ENCODE measurements at regions not wholly inside any gene's neighbourhood (a gene's known extent, or its start where the extent isn't known, plus 50 kb on each side); places are given as distances from the start of the nearest gene placed in this dataset.

DNA sequence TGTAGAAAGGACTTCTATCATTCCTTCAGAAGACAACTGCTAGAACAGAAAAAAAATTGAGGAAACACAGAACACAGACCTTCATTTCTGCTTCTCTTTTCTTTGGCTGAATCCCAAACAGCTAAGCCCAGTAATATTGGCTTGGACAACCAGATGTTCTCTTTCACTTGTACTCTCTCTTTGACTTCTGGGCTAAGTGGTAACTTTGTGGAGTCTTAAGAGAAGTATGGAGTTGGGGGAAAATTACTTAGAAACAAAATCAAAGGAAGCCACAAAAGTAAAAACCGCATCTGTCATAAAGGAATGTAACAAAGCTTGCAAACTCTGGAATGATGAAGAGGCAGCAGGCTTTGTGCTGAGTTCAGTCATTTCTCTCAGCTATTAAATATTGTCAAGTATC is 587.5 kb downstream of the CBLN4 start:
- TF ChIP-seq, protein P1, sequence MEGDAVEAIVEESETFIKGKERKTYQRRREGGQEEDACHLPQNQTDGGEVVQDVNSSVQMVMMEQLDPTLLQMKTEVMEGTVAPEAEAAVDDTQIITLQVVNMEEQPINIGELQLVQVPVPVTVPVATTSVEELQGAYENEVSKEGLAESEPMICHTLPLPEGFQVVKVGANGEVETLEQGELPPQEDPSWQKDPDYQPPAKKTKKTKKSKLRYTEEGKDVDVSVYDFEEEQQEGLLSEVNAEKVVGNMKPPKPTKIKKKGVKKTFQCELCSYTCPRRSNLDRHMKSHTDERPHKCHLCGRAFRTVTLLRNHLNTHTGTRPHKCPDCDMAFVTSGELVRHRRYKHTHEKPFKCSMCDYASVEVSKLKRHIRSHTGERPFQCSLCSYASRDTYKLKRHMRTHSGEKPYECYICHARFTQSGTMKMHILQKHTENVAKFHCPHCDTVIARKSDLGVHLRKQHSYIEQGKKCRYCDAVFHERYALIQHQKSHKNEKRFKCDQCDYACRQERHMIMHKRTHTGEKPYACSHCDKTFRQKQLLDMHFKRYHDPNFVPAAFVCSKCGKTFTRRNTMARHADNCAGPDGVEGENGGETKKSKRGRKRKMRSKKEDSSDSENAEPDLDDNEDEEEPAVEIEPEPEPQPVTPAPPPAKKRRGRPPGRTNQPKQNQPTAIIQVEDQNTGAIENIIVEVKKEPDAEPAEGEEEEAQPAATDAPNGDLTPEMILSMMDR (IDR thresholded peaks at IDR 0.05), result no peak
- no peak for TF ChIP-seq POLR2A (IDR thresholded peaks at IDR 0.05)
